ENCODE measurements at regions not wholly inside any gene's neighbourhood (a gene's known extent, or its start where the extent isn't known, plus 50 kb on each side); places are given as distances from the start of the nearest gene placed in this dataset.

GRCh38 chr5:116378007-116378776 is 196.4 kb downstream of the SEMA6A start:
- 75% methylated on average over 7 of the region's 12 CpGs for WGBS

GRCh38 chr5:116377276-116378006 is 197.2 kb downstream of the SEMA6A start:
- Histone ChIP-seq H3K27me3 (no peaks in the 10 kb centered on the region), H3K4me3 (no peak overlapping the region), H3K9me3 (no peaks in the 10 kb centered on the region), H3K36me3 (no peaks in the 10 kb centered on the region), H3K27ac (replicated peaks in 1 of 4) (no peak overlapping the region), H3K4me1 (peaks cover 6 to 10% (median 8%) of the 10 kb centered on the region in 4 donors)
- WGBS: 98% methylated on average over 18 of the region's 18 CpGs
- intact Hi-C loops (cut with DNase I): no loop called here
- DNase-seq (ENCODE audit: extremely low spot score): peak; percentile 72
- TF ChIP-seq POLR2AphosphoS5 (IDR thresholded peaks at IDR 0.05) (no peak), POLR2A (IDR thresholded peaks at IDR 0.05; ENCODE audit: low read depth) (no peak), CTCF (IDR thresholded peaks at IDR 0.05) (no peak), EP300 (IDR thresholded peaks at IDR 0.05) (no peak)

More at GRCh38 chr5:116378007-116378776, 196.4 kb downstream of the SEMA6A start:
- Histone ChIP-seq H3K4me1 (peaks cover 0 to 5% (median 2%) of the 10 kb centered on the region in 4 donors), H3K27me3 (no peaks in the 10 kb centered on the region), H3K4me3 (no peak overlapping the region), H3K36me3 (no peaks in the 10 kb centered on the region), H3K27ac (replicated peaks in 1 of 4) (no peak overlapping the region), H3K9me3 (no peaks in the 10 kb centered on the region)
- TF ChIP-seq POLR2AphosphoS5 (IDR thresholded peaks at IDR 0.05) (no peak), EP300 (IDR thresholded peaks at IDR 0.05) (no peak), CTCF (IDR thresholded peaks at IDR 0.05) (no peak), POLR2A (IDR thresholded peaks at IDR 0.05; ENCODE audit: low read depth) (no peak)
- intact Hi-C loops (cut with DNase I): no loop called here
- DNase-seq (ENCODE audit: extremely low spot score): peak; percentile 64

- H3K4me3 ChIP-seq: no peak overlapping the region
Observed at GRCh38 chr5:116375926-116376325, 198.7 kb downstream of the SEMA6A start.

GRCh38 chr5:116374434-116374852 is 200.2 kb downstream of the SEMA6A start:
- intact Hi-C loops (cut with DNase I): no loop called here
- Histone ChIP-seq H3K9me3 (no peaks in the 10 kb centered on the region), H3K36me3 (no peaks in the 10 kb centered on the region), H3K4me1 (peaks cover 23 to 35% (median 31%) of the 10 kb centered on the region in 4 donors), H3K27me3 (no peaks in the 10 kb centered on the region), H3K27ac (replicated peaks in 1 of 4) (no peak overlapping the region), H3K4me3 (no peak overlapping the region)
- TF ChIP-seq CTCF (IDR thresholded peaks at IDR 0.05) (no peak), POLR2AphosphoS5 (IDR thresholded peaks at IDR 0.05) (no peak), POLR2A (IDR thresholded peaks at IDR 0.05; ENCODE audit: low read depth) (no peak), EP300 (IDR thresholded peaks at IDR 0.05) (no peak)
- peak; percentile 37 for DNase-seq (ENCODE audit: extremely low spot score)
- 78% methylated on average over 4 of the region's 4 CpGs for WGBS

More at GRCh38 chr5:116375926-116376325, 198.7 kb downstream of the SEMA6A start:
- Histone ChIP-seq H3K27ac (replicated peaks in 1 of 4) (no peak overlapping the region), H3K27me3 (no peaks in the 10 kb centered on the region), H3K36me3 (no peaks in the 10 kb centered on the region), H3K9me3 (no peaks in the 10 kb centered on the region), H3K4me1 (peaks cover 17 to 23% (median 21%) of the 10 kb centered on the region in 4 donors)
- DNase-seq (ENCODE audit: extremely low spot score): peak; percentile 87
- 90% methylated on average over 5 of the region's 5 CpGs for WGBS
- intact Hi-C loops (cut with DNase I): no loop called here
- TF ChIP-seq POLR2AphosphoS5 (IDR thresholded peaks at IDR 0.05): no peak
- no peak for TF ChIP-seq POLR2A (IDR thresholded peaks at IDR 0.05; ENCODE audit: low read depth)
- TF ChIP-seq EP300 (IDR thresholded peaks at IDR 0.05): no peak
- no peak for TF ChIP-seq CTCF (IDR thresholded peaks at IDR 0.05)

Data from esophagus muscularis mucosa (tissue), 4 donors.